GM21526 (cell line): ENCODE measurements at regions not wholly inside any gene's neighbourhood (a gene's known extent, or its start where the extent isn't known, plus 50 kb on each side); places are given as distances from the start of the nearest gene placed in this dataset.
"Not testable (repeated sequence)": the region's sequence is repeated elsewhere in the genome, so short reads cannot be mapped to it uniquely, and the experiment has no call there.

Source experiments
- ATAC-seq: cut with Tn5 transposase; IDR thresholded peaks from one replicate; pipeline ENCODE4 v1.9.1; 2021; ENCODE audit warnings: moderate library complexity; ENCODE audit not compliant: unreplicated experiment, low FRiP score

- no peak for ATAC-seq
These were observed 127.5 kb upstream of the CHODL start for GRCh38 chr21:18117176-18117575.

GRCh38 chr21:18114810-18115209, 129.8 kb upstream of the CHODL start:
- ATAC-seq = no peak

GRCh38 chr21:18104802-18105201, 139.8 kb upstream of the CHODL start:
- no peak for ATAC-seq

GRCh38 chr21:18096413-18096812, 148.2 kb upstream of the CHODL start:
- not testable (repeated sequence) for ATAC-seq

GRCh38 chr21:18089786-18090185, 154.8 kb upstream of the CHODL start:
- ATAC-seq = no peak

- ATAC-seq = no peak
These were observed 174.2 kb upstream of the CHODL start for GRCh38 chr21:18070392-18070791.

GRCh38 chr21:18069875-18070274, 174.8 kb upstream of the CHODL start:
- ATAC-seq = no peak

GRCh38 chr21:18060402-18060801, 184.2 kb upstream of the CHODL start:
- ATAC-seq = no peak

- no peak for ATAC-seq
These were observed 185.8 kb upstream of the CHODL start for GRCh38 chr21:18058731-18059398.

GRCh38 chr21:18053151-18053550, 191.5 kb upstream of the CHODL start:
- ATAC-seq = no peak

GRCh38 chr21:18049461-18049860, 195.2 kb upstream of the CHODL start:
- ATAC-seq = no peak

GRCh38 chr21:18041012-18041411, 203.6 kb upstream of the CHODL start:
- ATAC-seq = no peak

- ATAC-seq = no peak
These were observed 211.1 kb upstream of the C21orf91 start for GRCh38 chr21:18030248-18030647.

- no peak for ATAC-seq
These were observed 207.2 kb upstream of the C21orf91 start for GRCh38 chr21:18026359-18026758.

- no peak for ATAC-seq
These were observed 204.6 kb upstream of the C21orf91 start for GRCh38 chr21:18023711-18024110.

GRCh38 chr21:18023157-18023556, 204.0 kb upstream of the C21orf91 start:
- ATAC-seq = no peak

- ATAC-seq = no peak
These were observed 188.0 kb upstream of the C21orf91 start for GRCh38 chr21:18007121-18007520.

- no peak for ATAC-seq
These were observed 187.5 kb upstream of the C21orf91 start for GRCh38 chr21:18006691-18007090.

GRCh38 chr21:18002393-18002792, 183.2 kb upstream of the C21orf91 start:
- ATAC-seq = no peak

GRCh38 chr21:18000981-18001686, 182.0 kb upstream of the C21orf91 start:
- ATAC-seq = no peak

GRCh38 chr21:17998599-17998998, 179.4 kb upstream of the C21orf91 start:
- ATAC-seq = not testable (repeated sequence)

GRCh38 chr21:17989780-17990179, 170.6 kb upstream of the C21orf91 start:
- ATAC-seq = no peak
